GM21619 (cell line): ENCODE measurements at regions not wholly inside any gene's neighbourhood (a gene's known extent, or its start where the extent isn't known, plus 50 kb on each side); places are given as distances from the start of the nearest gene placed in this dataset.
"Not testable (repeated sequence)": the region's sequence is repeated elsewhere in the genome, so short reads cannot be mapped to it uniquely, and the experiment has no call there.

Experiments used
- ATAC-seq: cut with Tn5 transposase; IDR thresholded peaks from one replicate; pipeline ENCODE4 v1.9.1; 2021; ENCODE audit not compliant: unreplicated experiment

- no peak for ATAC-seq
These were observed 528.1 kb downstream of the RAB28 start for GRCh38 chr4:12956026-12956425.

- ATAC-seq, result no peak
These were observed 534.2 kb downstream of the RAB28 start for GRCh38 chr4:12949719-12950490.

GRCh38 chr4:12943069-12943468 is 541.1 kb downstream of the RAB28 start:
- no peak for ATAC-seq

GRCh38 chr4:12933760-12934221 is 550.3 kb downstream of the RAB28 start:
- ATAC-seq, result no peak

GRCh38 chr4:12932203-12932788 is 551.8 kb downstream of the RAB28 start:
- ATAC-seq, result no peak

GRCh38 chr4:12929784-12930183 is 554.4 kb downstream of the RAB28 start:
- no peak for ATAC-seq

GRCh38 chr4:12928751-12929150 is 555.4 kb downstream of the RAB28 start:
- ATAC-seq, result no peak

GRCh38 chr4:12926189-12927066 is 557.7 kb downstream of the RAB28 start:
- ATAC-seq, result no peak

- no peak for ATAC-seq
These were observed 559.3 kb downstream of the RAB28 start for GRCh38 chr4:12924728-12925320.

GRCh38 chr4:12924253-12924652 is 559.9 kb downstream of the RAB28 start:
- no peak for ATAC-seq

- no peak for ATAC-seq
These were observed 571.2 kb downstream of the RAB28 start for GRCh38 chr4:12912896-12913418.

GRCh38 chr4:12911750-12912358 is 572.3 kb downstream of the RAB28 start:
- no peak for ATAC-seq

GRCh38 chr4:12903640-12904039 is 580.5 kb downstream of the RAB28 start:
- ATAC-seq, result not testable (repeated sequence)

- ATAC-seq, result no peak
These were observed 581.4 kb downstream of the RAB28 start for GRCh38 chr4:12902735-12903134.

- ATAC-seq, result no peak
These were observed 586.2 kb downstream of the RAB28 start for GRCh38 chr4:12897954-12898353.

GRCh38 chr4:12894062-12894461 is 590.1 kb downstream of the RAB28 start:
- ATAC-seq, result no peak

GRCh38 chr4:12889054-12889453 is 595.1 kb downstream of the RAB28 start:
- no peak for ATAC-seq

- ATAC-seq, result no peak
These were observed 599.0 kb downstream of the RAB28 start for GRCh38 chr4:12884846-12885796.

GRCh38 chr4:12881945-12882584 is 602.1 kb downstream of the RAB28 start:
- no peak for ATAC-seq
